GM13977 (cell line): ENCODE measurements at regions not wholly inside any gene's neighbourhood (a gene's known extent, or its start where the extent isn't known, plus 50 kb on each side); places are given as distances from the start of the nearest gene placed in this dataset.

Experiments
- DNase-seq: peaks from one replicate; pipeline ENCODE4 v3.0.0; 2012; ENCODE audit warnings: low spot score
- in situ Hi-C: fragments of 300-500 bp; cut with MboI; formaldehyde crosslinking; loops from one replicate; pipeline ENCODE4 v1.12.0; 2022; ENCODE audit warnings: low sequenced_read_pairs, low pct_unique_long_range_greater_than_20kb, mixed read lengths, inconsistent platforms; ENCODE audit not compliant: unreplicated experiment
- TF ChIP-seq, protein P1 (sequence below): IDR thresholded peaks from 2 replicates; pipeline ENCODE4 v1.5.1; 2012; ENCODE audit warnings: mild to moderate bottlenecking, control low read depth; ENCODE audit not compliant: insufficient read depth; ENCODE audit errors: extremely low read depth, missing control alignments

DNA sequence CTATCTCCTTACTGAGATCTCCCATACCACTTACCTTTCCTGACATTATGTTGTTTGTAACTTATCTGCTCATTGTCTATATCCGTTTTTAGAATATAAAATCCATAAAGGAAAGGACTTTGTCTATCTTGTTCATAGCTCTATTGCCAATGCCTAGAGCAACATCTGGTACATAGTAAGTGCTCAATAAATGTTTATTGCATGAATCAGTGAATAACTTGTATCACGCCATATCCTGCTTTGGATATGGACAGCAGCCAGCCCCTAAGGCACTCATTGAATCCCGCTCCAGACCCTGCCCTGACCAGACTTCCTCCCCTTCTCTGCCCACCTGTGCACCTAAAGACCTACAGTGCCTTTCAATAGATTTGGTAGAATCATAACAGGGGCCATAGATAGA, 298.1 kb upstream of the PLXNA2 start:
- TF ChIP-seq, protein P1, sequence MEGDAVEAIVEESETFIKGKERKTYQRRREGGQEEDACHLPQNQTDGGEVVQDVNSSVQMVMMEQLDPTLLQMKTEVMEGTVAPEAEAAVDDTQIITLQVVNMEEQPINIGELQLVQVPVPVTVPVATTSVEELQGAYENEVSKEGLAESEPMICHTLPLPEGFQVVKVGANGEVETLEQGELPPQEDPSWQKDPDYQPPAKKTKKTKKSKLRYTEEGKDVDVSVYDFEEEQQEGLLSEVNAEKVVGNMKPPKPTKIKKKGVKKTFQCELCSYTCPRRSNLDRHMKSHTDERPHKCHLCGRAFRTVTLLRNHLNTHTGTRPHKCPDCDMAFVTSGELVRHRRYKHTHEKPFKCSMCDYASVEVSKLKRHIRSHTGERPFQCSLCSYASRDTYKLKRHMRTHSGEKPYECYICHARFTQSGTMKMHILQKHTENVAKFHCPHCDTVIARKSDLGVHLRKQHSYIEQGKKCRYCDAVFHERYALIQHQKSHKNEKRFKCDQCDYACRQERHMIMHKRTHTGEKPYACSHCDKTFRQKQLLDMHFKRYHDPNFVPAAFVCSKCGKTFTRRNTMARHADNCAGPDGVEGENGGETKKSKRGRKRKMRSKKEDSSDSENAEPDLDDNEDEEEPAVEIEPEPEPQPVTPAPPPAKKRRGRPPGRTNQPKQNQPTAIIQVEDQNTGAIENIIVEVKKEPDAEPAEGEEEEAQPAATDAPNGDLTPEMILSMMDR: no peak
- no peak for DNase-seq
- in situ Hi-C loops: no loop called here

DNA sequence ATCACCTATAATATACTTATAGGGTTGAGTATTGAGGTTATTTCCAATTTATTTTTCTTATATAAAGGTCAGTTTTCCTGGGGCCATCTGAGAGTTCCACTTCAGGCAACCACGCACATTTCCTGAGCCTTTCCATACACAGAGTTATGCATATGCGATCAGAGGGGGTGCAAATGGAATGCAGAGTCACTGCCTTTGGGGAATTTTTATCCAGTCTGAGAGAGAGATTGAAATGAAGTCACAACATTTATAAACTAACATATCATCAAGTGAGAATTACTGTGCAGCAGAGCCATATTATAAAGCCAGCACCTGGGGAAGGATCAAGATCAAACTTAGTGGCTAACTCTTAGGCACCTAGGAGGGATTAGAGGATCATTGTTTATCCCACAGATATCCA, 299.9 kb upstream of the PLXNA2 start:
- in situ Hi-C loops: no loop called here
- TF ChIP-seq, protein P1: no peak
- no peak for DNase-seq

DNA sequence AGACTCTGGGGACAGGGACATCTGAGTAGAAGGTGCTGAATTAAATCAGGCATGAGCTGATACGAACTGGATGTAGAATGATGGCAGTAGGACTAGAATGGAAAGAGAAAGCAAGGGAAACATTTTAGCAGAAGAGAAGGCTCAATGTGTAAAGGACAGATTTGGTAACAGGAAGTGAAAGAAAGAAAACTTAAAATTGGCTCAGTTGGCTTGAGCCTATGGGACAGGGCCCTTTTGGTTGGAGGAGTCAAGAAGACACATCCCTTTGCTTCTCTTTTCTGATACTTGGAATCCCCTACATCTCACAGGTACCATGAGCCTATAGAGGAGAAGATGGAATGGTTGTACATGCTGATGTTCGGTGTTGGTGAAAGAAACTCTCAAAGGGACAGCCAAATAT, 300.6 kb upstream of the PLXNA2 start:
- TF ChIP-seq, protein P1: no peak
- no peak for DNase-seq
- in situ Hi-C loops: no loop called here

DNA sequence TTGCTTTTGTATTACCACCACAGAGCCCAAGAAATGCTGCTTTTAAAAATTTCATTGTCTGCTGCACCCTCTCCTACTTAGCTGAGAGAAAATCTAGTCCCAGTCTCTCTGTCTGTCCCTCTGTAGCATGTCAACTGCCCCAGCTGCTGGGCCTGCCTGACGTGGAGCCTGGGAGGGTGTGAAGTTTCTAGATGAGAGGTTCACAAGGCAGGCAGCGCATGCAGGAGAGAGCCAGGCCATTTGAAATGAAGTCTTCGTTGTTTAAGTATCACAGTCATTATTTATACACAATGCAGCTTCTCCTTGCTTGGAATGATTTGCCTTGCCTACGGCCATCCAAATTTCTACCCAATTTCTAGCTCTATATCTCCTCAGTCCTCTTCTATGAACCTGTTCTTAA, 306.8 kb upstream of the PLXNA2 start:
- no peak for DNase-seq
- TF ChIP-seq, protein P1: no peak

DNA sequence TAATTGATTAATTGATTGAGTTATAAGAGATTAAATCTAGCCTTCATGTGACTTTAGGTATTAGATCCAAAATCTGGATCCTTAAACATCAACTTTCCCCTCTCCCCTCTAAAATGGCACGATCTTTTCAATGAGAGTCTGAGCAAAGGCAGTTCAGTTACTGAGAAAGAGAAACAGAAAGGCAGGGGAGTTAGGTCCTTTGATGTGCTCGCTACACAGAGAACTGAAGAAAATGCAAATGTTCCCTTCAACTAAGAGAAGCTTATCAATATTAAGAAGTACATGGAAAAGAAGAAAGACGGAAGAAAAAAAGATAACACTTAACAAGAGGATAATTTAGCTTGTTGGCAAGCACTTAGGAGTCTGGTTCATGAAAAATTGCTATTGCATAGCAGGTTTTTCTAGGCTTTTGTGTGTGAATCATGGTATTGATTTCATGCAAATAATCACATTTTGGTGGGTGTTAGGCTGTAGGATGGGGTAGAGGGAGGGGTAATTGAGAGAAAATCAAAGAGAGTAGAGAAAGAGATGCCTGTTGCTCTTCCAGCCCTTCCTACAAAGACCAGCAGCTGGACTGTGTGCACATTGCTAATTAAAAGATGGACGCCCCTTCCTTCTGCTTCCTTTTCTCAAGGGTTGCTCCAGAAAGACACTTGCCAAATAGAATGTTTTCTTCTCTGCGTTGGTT, 307.6 kb upstream of the PLXNA2 start:
- in situ Hi-C loops: no loop called here
- TF ChIP-seq, protein P1: no peak
- DNase-seq: no peak

More for the DNA sequence above, 306.8 kb upstream of the PLXNA2 start:
- in situ Hi-C loops: no loop called here

DNA sequence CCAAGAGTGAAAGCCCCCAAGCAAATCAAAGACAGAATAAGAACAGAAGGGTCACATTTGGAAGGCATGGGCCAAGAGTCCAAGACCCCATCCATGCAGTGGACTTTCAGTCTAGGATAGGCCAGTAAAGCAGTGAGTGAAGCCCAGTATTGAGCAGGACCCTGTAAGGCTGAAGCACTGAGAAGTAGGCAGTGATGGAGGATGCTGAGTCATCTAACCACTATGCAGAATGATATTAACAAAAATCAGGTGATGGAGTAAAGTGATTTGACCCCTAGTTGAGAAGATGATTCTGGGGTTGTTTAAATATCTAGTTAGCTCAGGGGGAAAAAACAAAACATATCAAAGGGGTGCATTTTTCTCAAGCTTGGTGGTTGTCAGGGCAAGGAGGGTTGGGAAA, 308.7 kb upstream of the PLXNA2 start:
- DNase-seq: no peak
- TF ChIP-seq, protein P1: no peak
- in situ Hi-C loops: no loop called here

DNA sequence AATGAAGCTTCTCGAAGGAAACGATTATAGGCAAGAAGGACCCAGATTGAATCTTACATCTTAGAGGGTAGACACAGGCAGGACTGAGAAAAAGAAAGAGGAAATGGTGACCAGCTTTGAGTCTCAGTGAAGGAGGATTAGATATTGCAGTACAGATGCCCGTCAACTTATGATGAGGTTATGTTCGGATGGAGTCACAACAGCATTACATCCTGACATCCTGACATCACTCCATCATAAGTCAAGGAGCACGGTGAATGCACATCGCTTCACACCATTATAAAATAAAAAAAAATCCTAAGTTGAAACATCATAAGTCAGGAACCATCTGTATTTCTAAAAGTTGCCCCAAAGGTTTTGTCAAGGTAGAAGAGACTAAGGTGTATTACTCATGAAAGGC, 312.3 kb upstream of the PLXNA2 start:
- TF ChIP-seq, protein P1: no peak
- in situ Hi-C loops: no loop called here
- no peak for DNase-seq
